Coronary artery (tissue), 2 donors: ENCODE measurements at regions not wholly inside any gene's neighbourhood (a gene's known extent, or its start where the extent isn't known, plus 50 kb on each side); places are given as distances from the start of the nearest gene placed in this dataset.

ENCODE experiments used
- DNase-seq: peaks from one replicate; pipeline ENCODE4 v3.0.0-alpha.2; 2017; ENCODE audit warnings: low spot score
- H3K27ac ChIP-seq, 2 donors: fragments of 200-600 bp; sonication (generic); one replicate each; pipeline ENCODE4 v1.5.1; 2016 to 2019
- H3K4me3 ChIP-seq: fragments of 200-600 bp; sonication (generic); 2 replicates; pipeline ENCODE4 v1.5.1; 2016; ENCODE audit warnings: mild to moderate bottlenecking, moderate library complexity
- CTCF ChIP-seq: fragments of 200-600 bp; sonication (generic); IDR thresholded peaks from one replicate; pipeline ENCODE4 v1.5.1; 2019; ENCODE audit warnings: antibody characterized with exemption

- no peak for TF ChIP-seq CTCF
- no peak for DNase-seq
- H3K4me3 ChIP-seq = no peak overlapping the region
- H3K27ac ChIP-seq = no peak overlapping the region
Observed at GRCh38 chr5:159838551-159839222, 77.6 kb upstream of the ADRA1B start.

- DNase-seq = no peak
- no peak overlapping the region for H3K4me3 ChIP-seq
- TF ChIP-seq CTCF = no peak
- H3K27ac ChIP-seq = no peak overlapping the region
Observed at GRCh38 chr5:159844267-159845121, 71.8 kb upstream of the ADRA1B start.

- no peak for DNase-seq
- no peak for TF ChIP-seq CTCF
Observed at GRCh38 chr5:159849437-159850083, 66.7 kb upstream of the ADRA1B start.

GRCh38 chr5:159850160-159850559 lies 66.1 kb upstream of the ADRA1B start:
- Histone ChIP-seq H3K4me3 (no peak overlapping the region), H3K27ac (no peak overlapping the region)
- no peak for TF ChIP-seq CTCF
- no peak for DNase-seq

More at GRCh38 chr5:159849437-159850083, 66.7 kb upstream of the ADRA1B start:
- Histone ChIP-seq H3K27ac (no peak overlapping the region), H3K4me3 (no peak overlapping the region)

- no peak for DNase-seq
- H3K27ac ChIP-seq = no peak overlapping the region
- TF ChIP-seq CTCF = no peak
- no peak overlapping the region for H3K4me3 ChIP-seq
Observed at GRCh38 chr5:159851053-159851452, 65.2 kb upstream of the ADRA1B start.

- Histone ChIP-seq H3K27ac (no peak overlapping the region), H3K4me3 (no peak overlapping the region)
- no peak for TF ChIP-seq CTCF
- no peak for DNase-seq
Observed at GRCh38 chr5:159854916-159855315, 61.4 kb upstream of the ADRA1B start.
